ENCODE measurements at regions not wholly inside any gene's neighbourhood (a gene's known extent, or its start where the extent isn't known, plus 50 kb on each side); places are given as distances from the start of the nearest gene placed in this dataset.

- DNase-seq (ENCODE audit: low spot score) = no peak
- no peak for ATAC-seq
- Mint-ChIP-seq H3K27me3 (ENCODE audit: insufficient read depth, low read depth, poor library complexity) (no peaks in the 10 kb centered on the region), H3K9me3 (peaks cover 3% of the 10 kb centered on the region; the same call in 1 of the 3 replicates), H3K4me1 (no peaks in the 10 kb centered on the region), H3K27ac (no peak overlapping the region), H3K36me3 (ENCODE audit: low read depth) (no peaks in the 10 kb centered on the region), H3K4me3 (no peak overlapping the region)
- H3K4me1 ChIP-seq (ENCODE audit: insufficient read depth) = no peaks in the 10 kb centered on the region
- no peaks in the 10 kb centered on the region for H3K36me3 ChIP-seq (ENCODE audit: insufficient read depth)
- no peak for TF ChIP-seq STAT1 (IDR thresholded peaks at IDR 0.05; ENCODE audit: unreplicated experiment)
- TF ChIP-seq EZH2 (IDR thresholded peaks at IDR 0.05; ENCODE audit: low read depth, unreplicated experiment) = no peak
- no peak for TF ChIP-seq ZNF462 (CRISPR knock-in tag; IDR thresholded peaks at IDR 0.05)
- TF ChIP-seq JUNB (IDR thresholded peaks at IDR 0.05; ENCODE audit: unreplicated experiment) = no peak
- no peak for TF ChIP-seq CREB1 (CRISPR knock-in tag; IDR thresholded peaks at IDR 0.05; ENCODE audit: low read depth)
- no peak for TF ChIP-seq POLR2AphosphoS5 (IDR thresholded peaks at IDR 0.05; ENCODE audit: low read depth)
- TF ChIP-seq, protein P1, sequence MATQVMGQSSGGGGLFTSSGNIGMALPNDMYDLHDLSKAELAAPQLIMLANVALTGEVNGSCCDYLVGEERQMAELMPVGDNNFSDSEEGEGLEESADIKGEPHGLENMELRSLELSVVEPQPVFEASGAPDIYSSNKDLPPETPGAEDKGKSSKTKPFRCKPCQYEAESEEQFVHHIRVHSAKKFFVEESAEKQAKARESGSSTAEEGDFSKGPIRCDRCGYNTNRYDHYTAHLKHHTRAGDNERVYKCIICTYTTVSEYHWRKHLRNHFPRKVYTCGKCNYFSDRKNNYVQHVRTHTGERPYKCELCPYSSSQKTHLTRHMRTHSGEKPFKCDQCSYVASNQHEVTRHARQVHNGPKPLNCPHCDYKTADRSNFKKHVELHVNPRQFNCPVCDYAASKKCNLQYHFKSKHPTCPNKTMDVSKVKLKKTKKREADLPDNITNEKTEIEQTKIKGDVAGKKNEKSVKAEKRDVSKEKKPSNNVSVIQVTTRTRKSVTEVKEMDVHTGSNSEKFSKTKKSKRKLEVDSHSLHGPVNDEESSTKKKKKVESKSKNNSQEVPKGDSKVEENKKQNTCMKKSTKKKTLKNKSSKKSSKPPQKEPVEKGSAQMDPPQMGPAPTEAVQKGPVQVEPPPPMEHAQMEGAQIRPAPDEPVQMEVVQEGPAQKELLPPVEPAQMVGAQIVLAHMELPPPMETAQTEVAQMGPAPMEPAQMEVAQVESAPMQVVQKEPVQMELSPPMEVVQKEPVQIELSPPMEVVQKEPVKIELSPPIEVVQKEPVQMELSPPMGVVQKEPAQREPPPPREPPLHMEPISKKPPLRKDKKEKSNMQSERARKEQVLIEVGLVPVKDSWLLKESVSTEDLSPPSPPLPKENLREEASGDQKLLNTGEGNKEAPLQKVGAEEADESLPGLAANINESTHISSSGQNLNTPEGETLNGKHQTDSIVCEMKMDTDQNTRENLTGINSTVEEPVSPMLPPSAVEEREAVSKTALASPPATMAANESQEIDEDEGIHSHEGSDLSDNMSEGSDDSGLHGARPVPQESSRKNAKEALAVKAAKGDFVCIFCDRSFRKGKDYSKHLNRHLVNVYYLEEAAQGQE (IDR thresholded peaks at IDR 0.05; ENCODE audit: unreplicated experiment) = no peak
- no peak overlapping the region for H3K4me2 ChIP-seq
- peaks cover 3% of the 10 kb centered on the region; the same call in 1 of the 2 replicates for H3K9me2 ChIP-seq (ENCODE audit: insufficient read depth)
- no peak overlapping the region for H3K4me3 ChIP-seq
- no peaks in the 10 kb centered on the region for H4K20me1 ChIP-seq (replicated peaks; ENCODE audit: insufficient read depth)
- no peak overlapping the region for H3K27ac ChIP-seq (ENCODE audit: low read depth)
- H3K79me2 ChIP-seq (replicated peaks; ENCODE audit: insufficient read depth) = no peaks in the 10 kb centered on the region
- H3F3A ChIP-seq (replicated peaks; ENCODE audit: low read depth) = no peaks in the 10 kb centered on the region
- no peak overlapping the region for H2AFZ ChIP-seq
- no peaks in the 10 kb centered on the region for H3K27me3 ChIP-seq (ENCODE audit: insufficient read depth)
Observed at GRCh38 chr14:94840467-94840866, 70.6 kb upstream of the GSC start.
